Thyroid gland (tissue), 4 donors: ENCODE measurements at regions not wholly inside any gene's neighbourhood (a gene's known extent, or its start where the extent isn't known, plus 50 kb on each side); places are given as distances from the start of the nearest gene placed in this dataset.

ENCODE experiments used
- DNase-seq, 2 donors: peaks; one replicate each; pipeline ENCODE4 v3.0.0-alpha.2; 2019
- H3K27ac ChIP-seq, 3 donors: fragments of 200-600 bp; sonication (generic); 1 replicate in 2 of 3; 2 replicates in 1 of 3; pipeline ENCODE4 v1.5.1; 2016 to 2019; ENCODE audit warnings: mild to moderate bottlenecking in 1 of 3, moderate library complexity in 1 of 3
- H3K27me3 ChIP-seq: fragments of 200-600 bp; sonication (generic); one replicate; pipeline ENCODE4 v1.5.1; 2019
- H3K36me3 ChIP-seq, 2 donors: fragments of 200-600 bp; sonication (generic); one replicate each; pipeline ENCODE4 v1.5.1; 2016 to 2019
- H3K4me1 ChIP-seq, 2 donors: fragments of 200-600 bp; sonication (generic); one replicate each; pipeline ENCODE4 v1.5.1; 2017 to 2019
- H3K4me3 ChIP-seq, 3 donors: fragments of 200-600 bp; sonication (generic); replicated peaks in 1 of 3; 1 replicate in 2 of 3; 2 replicates in 1 of 3; pipeline ENCODE4 v1.5.1; 2016; ENCODE audit warnings: mild to moderate bottlenecking in 1 of 3
- H3K9me3 ChIP-seq: fragments of 200-600 bp; sonication (generic); one replicate; pipeline ENCODE4 v1.5.1; 2017
- POLR2A ChIP-seq, 2 donors: fragments of 450-650 bp; IDR thresholded peaks; one replicate each; pipeline ENCODE4 v1.6.1; 2017; ENCODE audit warnings: antibody characterized with exemption in 2 of 2, mild to moderate bottlenecking in 2 of 2, moderate library complexity in 1 of 2
- WGBS, 2 donors: methylation state at CpG; one replicate each; pipeline ENCODE4 v1.1.5; 2017; 5-methylcytosine and 5-hydroxymethylcytosine counted together
- intact Hi-C: fragments of 100-400 bp; cut with DNase I; formaldehyde crosslinking; loops from one replicate; pipeline ENCODE4 v1.15.1; 2023
- TF ChIP-seq, protein P1 (sequence below), 6 experiments: fragments of 200-600 bp in 3 of 6; fragments of 450-650 bp in 3 of 6; sonication (generic) in 3 of 6; IDR thresholded peaks; one replicate each; pipeline ENCODE4 v1.5.1; 2016 to 2019; ENCODE audit warnings: antibody characterized with exemption in 6 of 6, mild to moderate bottlenecking in 2 of 6, inconsistent platforms in 1 of 6, moderate library complexity in 1 of 6

DNA sequence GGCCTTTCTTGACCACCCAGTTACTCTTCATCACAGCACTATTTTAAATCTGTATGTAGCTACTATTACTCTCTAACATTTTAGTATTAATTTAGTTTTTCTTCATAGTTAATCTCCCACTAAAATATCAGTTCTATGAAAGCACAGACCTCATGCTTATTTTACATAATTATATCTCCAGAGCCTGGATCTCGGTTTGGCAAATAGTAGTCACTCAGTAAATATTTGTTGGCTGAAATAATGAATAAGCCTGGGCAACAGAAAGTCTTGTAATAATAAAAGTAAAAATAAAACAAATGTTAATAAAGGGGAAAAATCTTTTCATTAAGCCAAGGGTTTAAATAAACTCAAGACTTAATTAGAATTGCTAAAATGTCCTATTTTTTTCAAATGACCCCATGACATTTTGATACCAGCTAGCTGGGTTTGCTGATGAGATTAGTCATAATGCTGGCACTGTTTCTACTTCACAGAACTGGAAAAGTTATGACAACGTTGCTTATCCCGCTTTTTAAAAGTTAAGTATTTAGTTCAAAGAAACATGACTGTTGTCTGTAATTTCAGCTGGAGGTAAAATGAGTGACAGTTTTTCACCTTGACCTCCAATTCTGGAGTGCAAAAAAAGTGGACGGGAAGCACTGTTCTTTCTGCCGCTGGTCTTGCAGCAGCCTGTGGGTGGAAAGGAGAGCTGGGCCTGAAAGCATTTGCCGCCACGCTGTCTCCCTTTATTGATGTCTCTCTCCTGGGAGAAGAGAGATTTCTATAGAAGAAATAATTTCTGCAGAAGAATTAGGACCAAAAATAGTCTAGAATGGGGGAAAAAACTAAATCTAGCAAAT, 85.2 kb upstream of the SPATA13 start:
- Histone ChIP-seq H3K27me3 (no peaks in the 10 kb centered on the region), H3K27ac (no peak overlapping the region), H3K9me3 (no peaks in the 10 kb centered on the region), H3K4me3 (no peak overlapping the region), H3K4me1 (peaks cover 8 to 16% of the 10 kb centered on the region in 2 donors), H3K36me3 (no peaks in the 10 kb centered on the region)
- no peak for DNase-seq
- TF ChIP-seq, protein P1, sequence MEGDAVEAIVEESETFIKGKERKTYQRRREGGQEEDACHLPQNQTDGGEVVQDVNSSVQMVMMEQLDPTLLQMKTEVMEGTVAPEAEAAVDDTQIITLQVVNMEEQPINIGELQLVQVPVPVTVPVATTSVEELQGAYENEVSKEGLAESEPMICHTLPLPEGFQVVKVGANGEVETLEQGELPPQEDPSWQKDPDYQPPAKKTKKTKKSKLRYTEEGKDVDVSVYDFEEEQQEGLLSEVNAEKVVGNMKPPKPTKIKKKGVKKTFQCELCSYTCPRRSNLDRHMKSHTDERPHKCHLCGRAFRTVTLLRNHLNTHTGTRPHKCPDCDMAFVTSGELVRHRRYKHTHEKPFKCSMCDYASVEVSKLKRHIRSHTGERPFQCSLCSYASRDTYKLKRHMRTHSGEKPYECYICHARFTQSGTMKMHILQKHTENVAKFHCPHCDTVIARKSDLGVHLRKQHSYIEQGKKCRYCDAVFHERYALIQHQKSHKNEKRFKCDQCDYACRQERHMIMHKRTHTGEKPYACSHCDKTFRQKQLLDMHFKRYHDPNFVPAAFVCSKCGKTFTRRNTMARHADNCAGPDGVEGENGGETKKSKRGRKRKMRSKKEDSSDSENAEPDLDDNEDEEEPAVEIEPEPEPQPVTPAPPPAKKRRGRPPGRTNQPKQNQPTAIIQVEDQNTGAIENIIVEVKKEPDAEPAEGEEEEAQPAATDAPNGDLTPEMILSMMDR (IDR thresholded peaks at IDR 0.05) = no peak
- TF ChIP-seq POLR2A (IDR thresholded peaks at IDR 0.05) = no peak
- intact Hi-C loops = no loop called here
- 65 to 82% methylated on average over 7 of the region's 7 CpGs for WGBS, 2 donors

DNA sequence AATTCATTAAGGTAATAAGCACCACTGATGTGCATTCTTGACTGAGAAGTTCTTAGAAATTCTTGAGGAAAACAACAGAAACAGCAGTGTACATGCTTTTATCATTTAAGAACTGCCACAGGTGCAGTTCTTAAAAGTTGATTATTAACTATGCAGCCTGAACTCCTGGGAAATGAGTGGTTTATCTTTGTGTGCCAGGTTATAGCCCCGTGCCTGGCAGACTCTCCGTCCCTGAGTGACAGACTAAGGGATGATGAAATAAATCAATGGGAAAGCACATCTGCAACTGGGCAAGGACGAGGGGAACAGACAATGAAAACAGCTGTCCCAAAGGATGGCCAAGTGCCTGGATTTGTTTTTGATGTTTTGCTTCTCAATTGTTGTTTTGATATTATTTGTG, 84.4 kb upstream of the SPATA13 start:
- Histone ChIP-seq H3K9me3 (no peaks in the 10 kb centered on the region), H3K4me1 (peaks cover 8 to 11% of the 10 kb centered on the region in 2 donors), H3K36me3 (no peaks in the 10 kb centered on the region), H3K27me3 (no peaks in the 10 kb centered on the region), H3K4me3 (no peak overlapping the region), H3K27ac (no peak overlapping the region)
- 60 to 71% methylated on average over 3 of the region's 3 CpGs for WGBS, 2 donors
- TF ChIP-seq POLR2A (IDR thresholded peaks at IDR 0.05) = no peak
- TF ChIP-seq, protein P1 (IDR thresholded peaks at IDR 0.05) = no peak
- intact Hi-C loops = no loop called here
- DNase-seq = no peak

DNA sequence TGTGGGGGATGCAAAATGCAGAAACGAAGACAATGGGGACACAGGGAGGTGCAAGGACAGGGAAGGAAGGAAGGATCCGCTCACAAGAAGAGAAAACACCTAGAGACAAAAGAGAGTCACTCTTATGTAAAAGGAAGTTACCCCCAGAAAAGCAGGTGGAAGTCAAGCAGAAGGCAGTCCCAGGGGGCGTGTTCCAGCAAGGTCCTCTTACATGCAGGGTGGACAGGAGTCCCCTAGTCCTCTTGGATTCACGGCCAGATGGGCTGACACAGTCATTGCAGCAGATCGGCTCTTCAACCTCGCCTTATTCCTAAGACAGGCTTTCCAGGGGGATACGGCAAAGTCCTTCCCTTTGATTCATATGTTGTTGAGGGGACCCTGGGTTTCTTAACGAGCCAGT, 83.9 kb upstream of the SPATA13 start:
- intact Hi-C loops = no loop called here
- Histone ChIP-seq H3K4me1 (peaks cover 5% of the 10 kb centered on the region in 2 donors), H3K27ac (no peak overlapping the region), H3K36me3 (no peaks in the 10 kb centered on the region), H3K27me3 (no peaks in the 10 kb centered on the region), H3K4me3 (no peak overlapping the region), H3K9me3 (no peaks in the 10 kb centered on the region)
- TF ChIP-seq, protein P1 (IDR thresholded peaks at IDR 0.05) = no peak
- no peak for TF ChIP-seq POLR2A (IDR thresholded peaks at IDR 0.05)
- 83 to 84% methylated on average over 8 of the region's 8 CpGs for WGBS, 2 donors
- no peak for DNase-seq

DNA sequence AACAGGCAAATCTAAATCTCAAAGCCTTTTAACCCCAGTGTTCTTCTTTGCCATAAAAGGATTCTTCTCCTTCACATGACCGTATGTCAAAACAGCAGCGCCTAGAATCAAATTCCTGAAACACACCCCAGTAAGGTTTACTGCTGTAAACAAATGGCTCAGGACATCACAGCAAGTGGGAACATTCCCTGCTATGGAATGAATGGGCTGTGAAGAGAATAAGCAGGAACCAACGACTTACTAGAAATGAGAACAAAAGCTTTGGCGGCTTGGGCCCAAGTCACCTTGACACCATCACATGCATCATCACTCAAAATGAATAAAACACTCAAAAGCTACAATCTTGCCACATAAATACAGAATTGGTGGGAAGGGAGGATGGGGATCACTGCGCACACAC, 80.4 kb upstream of the SPATA13 start:
- Histone ChIP-seq H3K27ac (no peak overlapping the region), H3K9me3 (no peaks in the 10 kb centered on the region), H3K36me3 (no peaks in the 10 kb centered on the region), H3K4me1 (no peaks in the 10 kb centered on the region), H3K4me3 (no peak overlapping the region), H3K27me3 (no peaks in the 10 kb centered on the region)
- no peak for TF ChIP-seq POLR2A (IDR thresholded peaks at IDR 0.05)
- TF ChIP-seq, protein P1 (IDR thresholded peaks at IDR 0.05) = no peak
- DNase-seq = no peak
- intact Hi-C loops = no loop called here
- 82 to 90% methylated on average over 5 of the region's 5 CpGs for WGBS, 2 donors

DNA sequence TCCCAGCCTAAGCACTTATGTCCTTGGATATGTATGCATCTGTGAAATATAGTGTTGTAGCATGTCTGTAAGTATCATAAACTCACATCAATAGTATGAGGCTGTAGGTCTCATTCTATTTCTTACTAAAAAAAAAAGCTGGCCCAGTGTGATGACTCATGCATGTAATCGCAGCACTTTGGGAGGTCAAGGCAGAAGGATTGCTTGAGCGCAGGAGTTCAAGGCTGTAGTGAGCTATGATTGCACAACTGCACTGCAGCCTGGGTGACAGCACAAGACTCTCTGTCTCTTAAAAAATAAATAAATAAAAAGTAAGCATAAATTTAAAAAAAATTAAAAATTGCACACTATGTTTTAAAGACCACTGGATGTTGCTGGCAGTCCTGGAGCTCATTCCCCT, 79.1 kb upstream of the SPATA13 start:
- intact Hi-C loops = no loop called here
- H3K36me3 ChIP-seq = no peaks in the 10 kb centered on the region
- no peaks in the 10 kb centered on the region for H3K27me3 ChIP-seq
- H3K9me3 ChIP-seq = no peaks in the 10 kb centered on the region
- no peak for DNase-seq
- peaks cover 0 to 6% of the 10 kb centered on the region in 2 donors for H3K4me1 ChIP-seq
- 91 to 92% methylated on average over 2 of the region's 2 CpGs for WGBS, 2 donors
- no peak overlapping the region for H3K4me3 ChIP-seq
- no peak for TF ChIP-seq POLR2A (IDR thresholded peaks at IDR 0.05)
- TF ChIP-seq, protein P1 (IDR thresholded peaks at IDR 0.05) = no peak
- H3K27ac ChIP-seq = no peak overlapping the region
